Cardiac septum (tissue), 1 donor: ENCODE measurements at regions not wholly inside any gene's neighbourhood (a gene's known extent, or its start where the extent isn't known, plus 50 kb on each side); places are given as distances from the start of the nearest gene placed in this dataset.
"Not testable (repeated sequence)": the region's sequence is repeated elsewhere in the genome, so short reads cannot be mapped to it uniquely, and the experiment has no call there.

ENCODE experiments used
- DNase-seq: peaks from one replicate; pipeline ENCODE4 v3.0.0-alpha.2; 2020; ENCODE audit warnings: low spot score
- intact Hi-C: fragments of 100-400 bp; cut with DNase I; formaldehyde crosslinking; loops from one replicate; pipeline ENCODE4 v1.14.0; 2022
- donor health status: DM: no; HTN: no; CAD: no.

DNA sequence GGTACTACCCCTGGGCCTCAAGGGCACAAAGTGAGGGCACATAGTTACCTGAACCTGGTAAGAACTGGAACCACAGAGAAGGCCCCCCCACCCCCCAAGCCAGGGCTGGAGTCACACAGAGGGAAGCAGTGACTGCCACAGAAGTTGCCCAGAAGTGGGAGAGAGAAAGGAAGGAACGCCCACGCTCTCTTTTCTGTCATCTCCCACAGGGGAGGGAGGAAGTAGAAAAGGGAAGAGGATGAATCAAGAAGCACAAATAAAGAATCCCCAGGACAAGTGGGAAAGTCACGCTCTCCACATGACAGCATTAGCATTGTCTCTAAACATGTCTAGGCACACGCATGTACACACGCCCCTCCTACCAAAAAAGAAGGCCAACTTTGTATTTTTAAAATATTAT, 114.7 kb upstream of the FRMD4B start:
- intact Hi-C loops = no loop called here
- DNase-seq = no peak

DNA sequence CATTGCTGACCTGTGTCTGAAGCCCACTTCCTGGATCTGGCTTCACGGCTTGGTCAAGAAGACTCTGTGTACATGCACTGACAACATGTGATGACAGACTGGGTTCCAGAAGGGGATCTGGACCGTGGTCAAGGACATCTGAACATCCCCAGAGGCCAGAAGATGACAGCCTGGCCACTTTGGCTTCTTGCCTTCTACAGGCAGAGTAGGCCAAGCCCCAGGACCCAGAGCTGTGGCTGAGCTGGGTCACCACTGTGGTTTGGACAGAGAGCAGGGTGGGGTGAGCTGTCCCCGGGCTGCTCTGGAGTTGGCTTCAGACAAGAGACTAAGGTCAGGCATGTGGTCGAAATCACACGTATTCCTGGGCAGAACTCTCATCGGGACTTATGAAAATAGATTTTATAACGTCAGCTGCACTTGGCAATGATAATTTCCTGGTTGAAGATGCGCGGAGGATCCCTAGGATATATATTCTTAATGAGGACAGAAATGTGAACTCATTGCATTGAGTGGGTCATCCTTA, 114.1 kb upstream of the FRMD4B start:
- intact Hi-C loops = no loop called here

GRCh38 chr3:69499422-69499821, 113.5 kb upstream of the FRMD4B start:
- DNase-seq = no peak
- intact Hi-C loops = no loop called here

More for the DNA sequence above, 114.1 kb upstream of the FRMD4B start:
- no peak for DNase-seq

DNA sequence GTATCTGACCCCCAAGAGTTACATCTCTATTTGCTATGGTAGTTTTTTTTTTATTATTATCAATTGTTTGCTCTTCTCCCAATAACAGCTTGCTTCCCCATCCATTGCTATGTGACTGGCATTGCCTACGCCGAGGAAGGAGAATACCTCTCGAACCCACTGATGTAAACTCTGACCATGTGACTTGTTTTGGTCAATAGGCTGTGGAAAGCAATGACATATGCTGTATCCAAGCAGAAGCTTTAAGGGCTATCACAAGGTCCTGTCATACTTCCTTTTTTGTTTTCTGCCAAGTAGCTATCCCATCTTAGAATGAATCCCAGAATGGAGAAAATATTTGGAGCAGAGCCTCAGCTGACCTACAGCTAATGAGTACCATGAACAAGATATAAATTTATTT, 111.0 kb upstream of the FRMD4B start:
- DNase-seq = no peak
- intact Hi-C loops = no loop called here

GRCh38 chr3:69494185-69494584, 108.3 kb upstream of the FRMD4B start:
- intact Hi-C loops = no loop called here
- DNase-seq = no peak

DNA sequence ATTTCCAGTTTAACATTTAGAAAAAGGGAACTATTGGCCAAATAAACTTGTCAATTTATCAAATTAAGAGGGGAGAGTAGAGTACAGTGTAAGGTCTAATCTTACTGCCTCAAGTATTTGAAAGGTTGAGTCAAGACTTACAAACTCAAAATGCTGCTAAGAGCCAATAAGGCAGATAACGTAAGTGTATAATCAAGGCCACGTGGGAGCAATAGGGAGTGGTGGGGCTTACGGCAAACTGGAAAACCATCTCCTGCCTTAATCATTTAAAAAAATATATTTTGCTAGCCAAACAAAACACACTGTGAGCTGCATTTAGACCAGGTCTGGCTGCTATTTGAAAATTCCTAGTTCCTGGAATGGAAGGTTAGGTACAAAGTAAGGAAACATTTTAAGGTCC, 107.3 kb upstream of the FRMD4B start:
- intact Hi-C loops = no loop called here
- DNase-seq = no peak

DNA sequence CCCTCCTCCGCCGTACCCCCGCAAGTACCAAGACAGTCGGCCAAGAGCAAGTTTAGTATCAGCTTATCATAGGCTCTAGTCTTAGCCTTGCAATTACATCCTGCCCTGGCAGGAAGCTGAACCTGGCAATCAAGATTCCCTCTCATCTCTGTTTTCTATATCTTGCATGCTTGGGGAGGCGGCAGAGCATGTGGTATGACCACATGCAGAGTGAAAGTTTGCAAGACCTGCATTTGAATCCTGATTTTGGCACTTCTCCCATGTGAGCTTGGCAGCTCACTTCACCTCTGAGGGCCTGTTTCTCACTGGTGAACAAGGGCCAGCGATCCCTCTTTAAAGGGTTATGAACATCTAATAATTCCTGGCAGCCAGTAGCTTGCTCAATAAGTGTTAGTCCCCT, 106.1 kb upstream of the FRMD4B start:
- no peak for DNase-seq
- intact Hi-C loops = no loop called here

DNA sequence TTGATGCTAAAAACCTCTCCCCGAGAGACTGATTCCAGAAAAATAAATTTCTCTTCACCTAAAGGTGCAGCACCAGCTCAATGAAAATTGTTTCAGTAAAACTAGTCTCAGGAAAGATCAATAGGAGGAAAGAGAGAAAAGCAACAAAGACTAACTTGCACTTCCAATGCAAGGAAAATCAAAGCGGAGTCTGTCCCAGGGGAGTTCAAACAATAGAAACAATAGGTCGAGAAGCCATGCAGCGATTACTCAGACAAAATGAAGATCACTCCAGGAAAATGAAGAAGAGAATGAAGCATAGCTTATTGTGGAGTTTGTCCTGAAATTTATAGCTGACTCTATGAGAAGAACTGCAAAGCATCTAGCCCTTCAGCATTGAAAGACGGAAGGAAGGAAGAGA, 105.1 kb upstream of the FRMD4B start:
- no peak for DNase-seq
- intact Hi-C loops = no loop called here

DNA sequence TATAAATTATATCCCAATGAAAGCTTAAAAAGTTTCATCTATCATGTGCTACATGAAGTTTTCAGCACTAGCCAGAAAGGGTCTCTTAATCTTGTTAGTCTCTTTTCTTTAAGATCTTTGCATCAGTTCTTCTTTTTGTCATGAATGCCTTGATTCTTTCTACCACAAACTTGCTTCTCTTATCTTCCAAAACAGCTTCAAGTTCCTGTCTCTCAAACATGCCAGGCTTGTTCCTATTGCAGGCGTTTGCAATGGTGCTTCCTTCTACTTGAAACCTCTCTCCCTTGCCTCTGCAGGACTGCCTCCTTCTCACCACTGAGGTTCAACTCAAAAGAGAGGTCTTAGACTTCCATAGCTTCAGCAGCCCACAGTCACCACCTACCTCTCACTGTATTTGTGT, 104.3 kb upstream of the FRMD4B start:
- intact Hi-C loops = no loop called here
- DNase-seq = no peak

GRCh38 chr3:69488026-69488425, 102.1 kb upstream of the FRMD4B start:
- no peak for DNase-seq
- intact Hi-C loops = no loop called here

DNA sequence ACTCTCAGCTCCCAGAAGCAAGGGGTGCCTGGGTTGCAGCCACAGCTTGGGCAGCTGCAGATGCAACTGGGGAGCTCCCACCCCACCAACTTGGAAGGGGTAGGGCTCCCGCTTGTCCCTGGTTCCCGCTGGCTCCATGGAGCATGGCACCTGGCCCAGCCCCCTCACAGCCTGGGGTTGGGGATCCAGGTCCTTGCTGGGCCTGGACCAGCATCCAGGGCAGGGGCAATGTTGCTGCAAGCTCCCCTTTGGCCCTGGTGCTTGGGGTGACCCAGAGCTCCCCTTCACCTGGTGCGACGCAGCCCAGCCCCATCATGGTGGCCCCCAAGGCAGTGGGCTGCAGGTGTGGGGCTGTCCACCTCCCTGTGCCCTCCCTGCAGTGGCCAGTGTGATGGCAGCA, 99.6 kb upstream of the FRMD4B start:
- no peak for DNase-seq
- intact Hi-C loops = no loop called here

GRCh38 chr3:69484507-69485393, 98.9 kb upstream of the FRMD4B start:
- intact Hi-C loops = no loop called here
- DNase-seq = peak; percentile 77

GRCh38 chr3:69483449-69483848, 97.6 kb upstream of the FRMD4B start:
- intact Hi-C loops = no loop called here
- no peak for DNase-seq

DNA sequence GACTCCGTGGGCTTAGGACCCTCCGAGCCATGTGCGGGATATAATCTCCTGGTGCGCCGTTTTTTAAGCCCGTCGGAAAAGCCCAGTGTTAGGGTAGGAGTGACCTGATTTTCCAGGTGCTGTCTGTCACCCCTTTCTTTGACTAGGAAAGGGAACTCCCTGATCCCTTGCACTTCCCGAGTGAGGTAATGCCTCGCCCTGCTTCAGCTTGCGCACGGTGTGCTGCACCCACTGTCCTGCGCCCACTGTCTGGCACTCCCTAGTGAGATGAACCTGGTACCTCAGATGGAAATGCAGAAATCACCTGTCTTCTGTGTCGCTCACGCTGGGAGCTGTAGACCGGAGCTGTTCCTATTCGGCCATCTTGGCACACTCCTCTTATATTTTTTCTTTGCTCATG, 95.1 kb upstream of the FRMD4B start:
- intact Hi-C loops, DNase-seq: not testable (repeated sequence)

DNA sequence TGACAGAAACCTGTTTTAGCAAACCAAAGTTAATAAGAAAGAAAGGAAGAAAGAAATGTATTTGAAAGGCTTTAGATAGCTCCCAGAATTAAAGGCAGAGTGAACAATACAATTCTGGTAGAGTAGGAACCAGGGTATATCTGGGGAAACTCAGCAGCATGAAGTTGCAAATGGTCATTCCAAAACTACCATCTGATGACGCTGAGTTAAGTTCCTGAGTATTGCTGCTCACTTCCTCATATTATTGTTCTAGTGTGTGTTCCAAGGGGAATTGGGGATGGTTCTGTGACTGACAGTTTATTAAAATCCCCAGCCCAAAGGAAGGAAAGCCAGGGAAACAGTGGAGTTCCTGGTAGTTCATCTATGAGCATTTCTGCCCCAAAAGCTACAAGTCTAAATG, 88.3 kb upstream of the FRMD4B start:
- intact Hi-C loops = no loop called here
- no peak for DNase-seq

- DNase-seq = no peak
- intact Hi-C loops = no loop called here
These were observed 86.2 kb upstream of the FRMD4B start for GRCh38 chr3:69472093-69472492.

DNA sequence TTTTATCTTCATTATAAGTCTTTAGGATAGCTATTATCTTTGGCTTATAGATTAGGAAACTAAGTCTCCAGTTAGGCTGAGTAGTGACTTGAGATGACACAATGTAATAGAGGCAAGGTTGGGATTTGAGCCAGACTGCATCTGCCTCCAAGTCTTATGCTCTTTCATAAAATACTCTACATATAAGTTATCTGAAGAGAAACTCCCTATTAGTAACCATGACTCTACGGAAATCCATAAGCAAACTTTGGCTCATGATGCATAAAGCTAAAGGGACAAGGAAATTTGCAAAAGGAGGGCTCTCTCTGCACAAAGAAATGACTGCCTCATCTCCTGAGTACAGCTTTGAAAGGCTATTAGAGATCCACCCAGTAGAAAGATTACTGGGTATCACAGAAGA, 77.6 kb upstream of the FRMD4B start:
- no peak for DNase-seq
- intact Hi-C loops = no loop called here

- intact Hi-C loops = no loop called here
- no peak for DNase-seq
These were observed 76.9 kb upstream of the FRMD4B start for GRCh38 chr3:69462826-69463100.

- intact Hi-C loops = no loop called here
- DNase-seq = no peak
These were observed 76.3 kb upstream of the FRMD4B start for GRCh38 chr3:69462022-69462825.

- intact Hi-C loops = no loop called here
These were observed 74.1 kb upstream of the FRMD4B start for GRCh38 chr3:69460034-69460433.

GRCh38 chr3:69458803-69459365, 73.0 kb upstream of the FRMD4B start:
- intact Hi-C loops = no loop called here

More at GRCh38 chr3:69460034-69460433, 74.1 kb upstream of the FRMD4B start:
- no peak for DNase-seq

More at GRCh38 chr3:69458803-69459365, 73.0 kb upstream of the FRMD4B start:
- DNase-seq = no peak
